ENCODE measurements at regions not wholly inside any gene's neighbourhood (a gene's known extent, or its start where the extent isn't known, plus 50 kb on each side); places are given as distances from the start of the nearest gene placed in this dataset.

GRCh38 chr14:28323366-28323765, 443.2 kb upstream of the FOXG1 start:
- no peaks in the 10 kb centered on the region for H4K20me1 ChIP-seq (ENCODE audit: insufficient read depth, low read length)
- H3K4me3 ChIP-seq (ENCODE audit: insufficient read depth, low read depth, low read length): no peak overlapping the region
- no peaks in the 10 kb centered on the region for H3K79me2 ChIP-seq (ENCODE audit: insufficient read depth, low read length)
- H3K4me1 ChIP-seq (ENCODE audit: insufficient read depth, low read length): peaks cover 6% of the 10 kb centered on the region
- no peaks in the 10 kb centered on the region for H3K9me3 ChIP-seq (ENCODE audit: insufficient read depth, low read depth, low read length)
- no peak overlapping the region for H3K4me3 Mint-ChIP-seq (ENCODE audit: unreplicated experiment)
- no peaks in the 10 kb centered on the region for H3K27me3 ChIP-seq (ENCODE audit: insufficient read depth, low read length)
- no peak overlapping the region for H2AFZ ChIP-seq (ENCODE audit: low read depth, low read length)
- H3K9me3 Mint-ChIP-seq (ENCODE audit: unreplicated experiment): no peaks in the 10 kb centered on the region
- no peaks in the 10 kb centered on the region for H3K27me3 Mint-ChIP-seq (ENCODE audit: low read depth, unreplicated experiment)
- no peak for DNase-seq (ENCODE audit: low read depth)
- no peak overlapping the region for H3K4me2 ChIP-seq (ENCODE audit: low read length)
- no peaks in the 10 kb centered on the region for H3K36me3 ChIP-seq (ENCODE audit: insufficient read depth, low read length)
- TF ChIP-seq EZH2 (IDR thresholded peaks at IDR 0.05; ENCODE audit: insufficient read depth, low read length): no peak
- H3K9ac ChIP-seq (ENCODE audit: low read length): no peak overlapping the region
- H3K4me1 Mint-ChIP-seq (ENCODE audit: low read depth, unreplicated experiment): peaks cover 8% of the 10 kb centered on the region
- FAIRE-seq: no peak
- H3K36me3 Mint-ChIP-seq (ENCODE audit: low read depth, unreplicated experiment): no peaks in the 10 kb centered on the region
- no peak overlapping the region for H3K27ac Mint-ChIP-seq (ENCODE audit: unreplicated experiment)
- no peak overlapping the region for H3K27ac ChIP-seq (ENCODE audit: low read depth, low read length)

- no peaks in the 10 kb centered on the region for H3K36me3 Mint-ChIP-seq (ENCODE audit: low read depth, unreplicated experiment)
- H3K9me3 Mint-ChIP-seq (ENCODE audit: unreplicated experiment): no peaks in the 10 kb centered on the region
- H2AFZ ChIP-seq (ENCODE audit: low read depth, low read length): no peak overlapping the region
- no peaks in the 10 kb centered on the region for H3K36me3 ChIP-seq (ENCODE audit: insufficient read depth, low read length)
- H3K27me3 ChIP-seq (ENCODE audit: insufficient read depth, low read length): no peaks in the 10 kb centered on the region
- TF ChIP-seq CTCF (IDR thresholded peaks at IDR 0.05; ENCODE audit: insufficient read depth, low read depth, low read length): no peak
- no peak for TF ChIP-seq EZH2 (IDR thresholded peaks at IDR 0.05; ENCODE audit: insufficient read depth, low read length)
- no peaks in the 10 kb centered on the region for H3K79me2 ChIP-seq (ENCODE audit: insufficient read depth, low read length)
- no peaks in the 10 kb centered on the region for H3K9me3 ChIP-seq (ENCODE audit: insufficient read depth, low read depth, low read length)
- FAIRE-seq (no peak), DNase-seq (ENCODE audit: low read depth) (peak; percentile 13)
- H3K4me3 ChIP-seq (ENCODE audit: insufficient read depth, low read depth, low read length): no peak overlapping the region
- no peaks in the 10 kb centered on the region for H3K27me3 Mint-ChIP-seq (ENCODE audit: low read depth, unreplicated experiment)
- peaks cover 8% of the 10 kb centered on the region for H3K4me1 Mint-ChIP-seq (ENCODE audit: low read depth, unreplicated experiment)
- no peak overlapping the region for H3K4me3 Mint-ChIP-seq (ENCODE audit: unreplicated experiment)
- H3K4me2 ChIP-seq (ENCODE audit: low read length): no peak overlapping the region
- H3K9ac ChIP-seq (ENCODE audit: low read length): no peak overlapping the region
- H3K27ac Mint-ChIP-seq (ENCODE audit: unreplicated experiment): no peak overlapping the region
- no peak overlapping the region for H3K27ac ChIP-seq (ENCODE audit: low read depth, low read length)
- H4K20me1 ChIP-seq (ENCODE audit: insufficient read depth, low read length): no peaks in the 10 kb centered on the region
- H3K4me1 ChIP-seq (ENCODE audit: insufficient read depth, low read length): peaks cover 6% of the 10 kb centered on the region
Observed at GRCh38 chr14:28323951-28324741, 442.4 kb upstream of the FOXG1 start.

GRCh38 chr14:28340816-28341215, 425.8 kb upstream of the FOXG1 start:
- no peaks in the 10 kb centered on the region for H3K79me2 ChIP-seq (ENCODE audit: insufficient read depth, low read length)
- H3K9me3 ChIP-seq (ENCODE audit: insufficient read depth, low read depth, low read length): no peaks in the 10 kb centered on the region
- no peaks in the 10 kb centered on the region for H3K36me3 ChIP-seq (ENCODE audit: insufficient read depth, low read length)
- no peak overlapping the region for H3K9ac ChIP-seq (ENCODE audit: low read length)
- peaks cover 4% of the 10 kb centered on the region for H3K4me1 Mint-ChIP-seq (ENCODE audit: low read depth, unreplicated experiment)
- no peak overlapping the region for H3K27ac ChIP-seq (ENCODE audit: low read depth, low read length)
- no peak overlapping the region for H3K4me3 Mint-ChIP-seq (ENCODE audit: unreplicated experiment)
- H3K27me3 ChIP-seq (ENCODE audit: insufficient read depth, low read length): no peaks in the 10 kb centered on the region
- H3K27me3 Mint-ChIP-seq (ENCODE audit: low read depth, unreplicated experiment): no peaks in the 10 kb centered on the region
- H4K20me1 ChIP-seq (ENCODE audit: insufficient read depth, low read length): no peaks in the 10 kb centered on the region
- no peak overlapping the region for H2AFZ ChIP-seq (ENCODE audit: low read depth, low read length)
- H3K36me3 Mint-ChIP-seq (ENCODE audit: low read depth, unreplicated experiment): no peaks in the 10 kb centered on the region
- H3K4me3 ChIP-seq (ENCODE audit: insufficient read depth, low read depth, low read length): no peak overlapping the region
- DNase-seq (ENCODE audit: low read depth): no peak
- H3K9me3 Mint-ChIP-seq (ENCODE audit: unreplicated experiment): no peaks in the 10 kb centered on the region
- H3K4me2 ChIP-seq (ENCODE audit: low read length): no peak overlapping the region
- no peak for FAIRE-seq
- H3K4me1 ChIP-seq (ENCODE audit: insufficient read depth, low read length): no peaks in the 10 kb centered on the region
- no peak overlapping the region for H3K27ac Mint-ChIP-seq (ENCODE audit: unreplicated experiment)
- no peak for TF ChIP-seq CTCF (IDR thresholded peaks at IDR 0.05; ENCODE audit: insufficient read depth, low read depth, low read length)
- TF ChIP-seq EZH2 (IDR thresholded peaks at IDR 0.05; ENCODE audit: insufficient read depth, low read length): no peak
